ENCODE measurements at regions not wholly inside any gene's neighbourhood (a gene's known extent, or its start where the extent isn't known, plus 50 kb on each side); places are given as distances from the start of the nearest gene placed in this dataset.

DNA sequence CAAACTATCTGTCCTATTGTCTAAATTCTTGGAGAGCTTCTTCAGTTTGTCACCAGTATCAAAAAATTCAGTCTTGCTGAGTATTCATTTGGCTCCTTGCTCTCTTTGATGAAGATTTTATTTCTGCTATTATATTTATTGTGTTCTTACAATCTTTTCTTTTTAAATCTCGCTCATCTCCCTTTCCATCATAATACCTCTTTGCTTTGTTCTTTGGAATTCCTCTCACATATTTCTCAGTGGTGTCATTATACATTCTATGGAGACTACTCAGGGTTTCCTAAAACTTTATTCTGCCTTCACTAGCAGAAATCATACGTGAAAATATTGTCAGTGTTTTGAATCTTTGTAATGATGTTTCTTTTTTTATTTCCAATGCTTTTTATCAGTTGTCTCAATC is 445.2 kb upstream of the ID4 start:
- 87% methylated on average over 2 of the region's 2 CpGs; no CpG with 5 or more reads in 1 of the 2 experiments for WGBS, 2 experiments (ENCODE audit: extremely low coverage in 1 of 2, insufficient coverage in 1 of 2, insufficient read length in 1 of 2, insufficient replicate concordance in 2 of 2, low coverage in 1 of 2, low lambda C conversion rate in 2 of 2, missing lambda C conversion rate in 1 of 2)
- H3K79me2 ChIP-seq (ENCODE audit: control insufficient read depth in 1 of 2, insufficient read depth in 2 of 2, low read length in 2 of 2): no peaks in the 10 kb centered on the region
- no peak overlapping the region for H3K18ac ChIP-seq (ENCODE audit: extremely low read depth, low read length)
- no peak overlapping the region for H2BK12ac ChIP-seq (ENCODE audit: low read depth, low read length)
- H3K23ac ChIP-seq (ENCODE audit: insufficient read length): no peak overlapping the region
- no peaks in the 10 kb centered on the region for H3K4me1 ChIP-seq (replicated peaks in 1 of 4; ENCODE audit: control insufficient read depth in 3 of 4, insufficient read depth in 4 of 4, low read length in 3 of 4)
- no peak overlapping the region for H3K56ac ChIP-seq (replicated peaks; ENCODE audit: insufficient read length, low read depth, low read length)
- H4K20me1 ChIP-seq (replicated peaks in 1 of 2; ENCODE audit: control insufficient read depth in 1 of 2, insufficient read depth in 2 of 2, low read length in 2 of 2): no peaks in the 10 kb centered on the region
- ChIA-PET CTCF (ENCODE audit: partially characterized antibody) (no interaction called here), POLR2A (ENCODE audit: partially characterized antibody) (no interaction called here)
- no peak overlapping the region for H2BK20ac ChIP-seq (ENCODE audit: low read length)
- DNase-seq (ENCODE audit: low read depth in 1 of 2, low spot score in 2 of 2): no peak
- TF ChIP-seq TBP (IDR thresholded peaks at IDR 0.05; ENCODE audit: low read depth, low read length) (no peak), KDM1A (IDR thresholded peaks at IDR 0.05; ENCODE audit: borderline replicate concordance, low read length) (no peak), ATF2 (IDR thresholded peaks at IDR 0.05; ENCODE audit: low read length) (no peak), RAD21 (IDR thresholded peaks at IDR 0.05 in 1 of 2, conservative IDR thresholded peaks at IDR 0.05 in 1 of 2; ENCODE audit: low read depth in 2 of 2, low read length in 2 of 2) (no peak), SP2 (IDR thresholded peaks at IDR 0.05; ENCODE audit: low read length) (no peak)
- TF ChIP-seq, protein P1, sequence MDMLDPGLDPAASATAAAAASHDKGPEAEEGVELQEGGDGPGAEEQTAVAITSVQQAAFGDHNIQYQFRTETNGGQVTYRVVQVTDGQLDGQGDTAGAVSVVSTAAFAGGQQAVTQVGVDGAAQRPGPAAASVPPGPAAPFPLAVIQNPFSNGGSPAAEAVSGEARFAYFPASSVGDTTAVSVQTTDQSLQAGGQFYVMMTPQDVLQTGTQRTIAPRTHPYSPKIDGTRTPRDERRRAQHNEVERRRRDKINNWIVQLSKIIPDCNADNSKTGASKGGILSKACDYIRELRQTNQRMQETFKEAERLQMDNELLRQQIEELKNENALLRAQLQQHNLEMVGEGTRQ (IDR thresholded peaks at IDR 0.05; ENCODE audit: low read length): no peak
- H4K8ac ChIP-seq (ENCODE audit: extremely low read depth, insufficient read depth, low read length): no peak overlapping the region
- H3K9me3 ChIP-seq (ENCODE audit: insufficient read depth in 2 of 2, low read depth in 1 of 2, low read length in 1 of 2): no peaks in the 10 kb centered on the region
- no peak overlapping the region for H2BK15ac ChIP-seq (ENCODE audit: low read length)
- H3K9ac ChIP-seq (replicated peaks in 1 of 4; ENCODE audit: extremely low read depth in 1 of 4, low read depth in 3 of 4, low read length in 3 of 4): no peak overlapping the region
- H3K27me3 ChIP-seq (replicated peaks in 1 of 4; ENCODE audit: control insufficient read depth in 3 of 4, extremely low read depth in 1 of 4, insufficient read depth in 3 of 4, low read length in 3 of 4): peaks cover 0 to 1% (median 0%) of the 10 kb centered on the region in 4 experiments; a peak in 1 of 7 replicates
- H2AK5ac ChIP-seq (ENCODE audit: low read depth, low read length): no peak overlapping the region
- no peak overlapping the region for H3K4ac ChIP-seq (replicated peaks; ENCODE audit: insufficient read length, low read depth, low read length)
- H3K36me3 ChIP-seq (ENCODE audit: control insufficient read depth in 2 of 4, insufficient read depth in 4 of 4, low read length in 3 of 4): no peaks in the 10 kb centered on the region
- H3K14ac ChIP-seq (ENCODE audit: insufficient read length): no peak overlapping the region
- H3K23me2 ChIP-seq (ENCODE audit: low read depth, low read length): no peaks in the 10 kb centered on the region
- no peak overlapping the region for H2BK5ac ChIP-seq (ENCODE audit: low read depth, low read length)
- no peak overlapping the region for H3K27ac ChIP-seq (ENCODE audit: low read depth, low read length)
- no peak overlapping the region for H4K91ac ChIP-seq (replicated peaks; ENCODE audit: insufficient read length, low read length)
- H2BK120ac ChIP-seq (replicated peaks; ENCODE audit: low read depth, low read length): no peak overlapping the region
- H4K5ac ChIP-seq (ENCODE audit: insufficient read length, low read depth, low read length): no peak overlapping the region
- H3K79me1 ChIP-seq (ENCODE audit: low read depth, low read length): no peaks in the 10 kb centered on the region
- H3K4me3 ChIP-seq (ENCODE audit: extremely low read depth in 1 of 4, insufficient read depth in 2 of 4, low read depth in 3 of 4, low read length in 4 of 4): no peak overlapping the region
- H2AFZ ChIP-seq (ENCODE audit: low read length): no peak overlapping the region
- no peak overlapping the region for H3K4me2 ChIP-seq (ENCODE audit: insufficient read depth in 1 of 2, low read depth in 2 of 2, low read length in 2 of 2)
- no peak for FAIRE-seq

Data from H1 (cell line).